Endothelial cell of umbilical vein (primary cell): ENCODE measurements at regions not wholly inside any gene's neighbourhood (a gene's known extent, or its start where the extent isn't known, plus 50 kb on each side); places are given as distances from the start of the nearest gene placed in this dataset.

Experiments
- BruUV-seq: library from RNA; stranded (reverse); fragments of 400-500 nt; replicated peaks from 2 replicates; lab custom pipeline; 2021; lab: Mats Ljungman, UMichigan
- CTCF ChIA-PET: fragments of 300-600, 350-600 bp; sonication (Branson Sonifier 250); formaldehyde crosslinking; loops from one replicate; lab custom pipeline; 2021; ENCODE audit warnings: antibody characterized with exemption, inconsistent platforms; lab: Charles Lee
- POLR2A ChIA-PET: fragments of 300-600, 350-600 bp; sonication (Branson Sonifier 250); formaldehyde crosslinking; loops from one replicate; lab custom pipeline; 2021; ENCODE audit warnings: antibody characterized with exemption, inconsistent platforms; lab: Charles Lee
- DNase-seq: peaks from one replicate; pipeline ENCODE4 v3.0.0-alpha.2; 2011; ENCODE audit warnings: low read depth, low spot score
- FAIRE-seq: peaks from 2 replicates; lab custom pipeline; 2011; peaks lifted over from hg19 to GRCh38; lab: Jason Lieb, UNC
- H2AFZ ChIP-seq: 2 replicates; pipeline ENCODE4 v1.6.0; 2012; ENCODE audit warnings: low read depth, low read length, control low read depth, inconsistent platforms
- H3K27ac ChIP-seq: 2 replicates; pipeline ENCODE4 v1.5.1; 2011; ENCODE audit warnings: low read depth, mild to moderate bottlenecking, control low read depth, low read length, moderate library complexity; ENCODE audit not compliant: insufficient read depth
- H3K27me3 ChIP-seq, 2 experiments: 2 replicates each; pipeline versions ENCODE4 v1.6.0 to v1.6.1; 2011; ENCODE audit warnings: low read length in 2 of 2, mixed read lengths in 1 of 2; ENCODE audit not compliant: control insufficient read depth in 2 of 2, insufficient read depth in 2 of 2
- H3K36me3 ChIP-seq, 2 experiments: 2 replicates in 1 of 2; 3 replicates in 1 of 2; pipeline ENCODE4 v1.5.1; 2011; ENCODE audit warnings: low read length in 2 of 2, mild to moderate bottlenecking in 1 of 2, moderate library complexity in 1 of 2; ENCODE audit not compliant: control insufficient read depth in 2 of 2, insufficient read depth in 2 of 2; ENCODE audit errors: extremely low read depth in 1 of 2
- H3K4me1 ChIP-seq: 3 replicates; pipeline ENCODE4 v1.5.1; 2011; ENCODE audit warnings: mild to moderate bottlenecking, low read length; ENCODE audit not compliant: control insufficient read depth, insufficient read depth; ENCODE audit errors: extremely low read depth
- H3K4me2 ChIP-seq: 2 replicates; pipeline ENCODE4 v1.6.1; 2011; ENCODE audit warnings: low read length, control low read depth, mixed read lengths; ENCODE audit not compliant: insufficient read depth
- H3K4me3 ChIP-seq, 3 experiments: fragments of 200-600 bp in 1 of 3; sonication (generic), shearing (Covaris generic) in 1 of 3; replicated peaks in 1 of 3; 2 replicates each; pipeline ENCODE4 v1.5.1; 2011 to 2016; ENCODE audit warnings: control low read depth in 3 of 3, low read length in 3 of 3, mild to moderate bottlenecking in 2 of 3, inconsistent platforms in 1 of 3, low read depth in 1 of 3, moderate library complexity in 1 of 3; ENCODE audit not compliant: insufficient read depth in 1 of 3
- H3K79me2 ChIP-seq: 2 replicates; pipeline ENCODE4 v1.6.0; 2012; ENCODE audit warnings: low read length, inconsistent platforms; ENCODE audit not compliant: control insufficient read depth, insufficient read depth
- H3K9ac ChIP-seq: replicated peaks from 2 replicates; pipeline ENCODE3; 2011; ENCODE audit warnings: low read length, control low read depth; ENCODE audit not compliant: insufficient read depth; ENCODE audit errors: extremely low read depth
- H3K9me1 ChIP-seq: replicated peaks from 3 replicates; pipeline ENCODE4 v1.6.0; 2011; ENCODE audit warnings: mild to moderate bottlenecking, low read length; ENCODE audit not compliant: control insufficient read depth, insufficient read depth; ENCODE audit errors: extremely low read depth
- H3K9me3 ChIP-seq: replicated peaks from 2 replicates; pipeline ENCODE4 v1.5.1; 2012; ENCODE audit warnings: low read length, inconsistent platforms; ENCODE audit not compliant: control insufficient read depth, insufficient read depth
- H4K20me1 ChIP-seq: replicated peaks from 2 replicates; pipeline ENCODE3; 2011; ENCODE audit warnings: mild to moderate bottlenecking, low read length; ENCODE audit not compliant: control insufficient read depth, insufficient read depth; ENCODE audit errors: extremely low read depth
- EZH2 ChIP-seq: IDR thresholded peaks from 2 replicates; pipeline ENCODE4 v1.6.1; 2012; ENCODE audit warnings: borderline replicate concordance, low read depth, mild to moderate bottlenecking, moderate library complexity, low read length, inconsistent platforms; ENCODE audit not compliant: severe bottlenecking
- FOS ChIP-seq: IDR thresholded peaks from 2 replicates; pipeline ENCODE4 v1.6.1; 2011; ENCODE audit warnings: mild to moderate bottlenecking, low read length, moderate library complexity, borderline replicate concordance; ENCODE audit not compliant: insufficient read depth
- GATA2 ChIP-seq: IDR thresholded peaks from 2 replicates; pipeline ENCODE4 v1.7.0; 2011; ENCODE audit warnings: low read depth, mild to moderate bottlenecking, moderate library complexity, mixed read lengths, low read length; ENCODE audit not compliant: insufficient read length, insufficient read depth
- JUN ChIP-seq: IDR thresholded peaks from 2 replicates; pipeline ENCODE4 v1.6.1; 2011; ENCODE audit warnings: borderline replicate concordance, low read depth; ENCODE audit not compliant: insufficient read length, insufficient read depth
- MYC ChIP-seq: IDR thresholded peaks from one replicate; pipeline ENCODE4 v1.6.1; 2011; ENCODE audit warnings: mild to moderate bottlenecking, low read depth, low read length
- POLR2A ChIP-seq: IDR thresholded peaks from 2 replicates; pipeline ENCODE4 v1.6.1; 2012; ENCODE audit warnings: low read depth, mild to moderate bottlenecking, control low read depth, low read length
- POLR2AphosphoS5 ChIP-seq: IDR thresholded peaks from 2 replicates; pipeline ENCODE4 v1.6.1; 2012; ENCODE audit warnings: low read depth, mild to moderate bottlenecking, control low read depth, low read length, moderate library complexity; ENCODE audit not compliant: insufficient read depth
- dilution Hi-C: fragments of 300-500 bp; cut with MboI; formaldehyde crosslinking; loops from one replicate; pipeline ENCODE4 v1.15.0; 2019; ENCODE audit warnings: low sequenced_read_pairs; ENCODE audit not compliant: extremely low pct_ligation_motif_present
- intact Hi-C: fragments of 100-400 bp; cut with micrococcal nuclease; formaldehyde crosslinking; loops from one replicate; pipeline ENCODE4 v1.10.0; 2022
- TF ChIP-seq, protein P1 (sequence below): IDR thresholded peaks from 2 replicates; pipeline ENCODE4 v1.6.1; 2011; ENCODE audit not compliant: insufficient read depth, insufficient read length
- TF ChIP-seq, protein P2 (sequence below), 2 donors: IDR thresholded peaks; 1 replicate in 1 of 2; 2 replicates in 1 of 2; pipeline ENCODE4 v1.5.1; 2011; ENCODE audit warnings: low read length in 2 of 2, mild to moderate bottlenecking in 2 of 2, moderate library complexity in 2 of 2, control low read depth in 1 of 2, inconsistent platforms in 1 of 2, low read depth in 1 of 2; ENCODE audit not compliant: insufficient read depth in 1 of 2; ENCODE audit errors: extremely low read depth in 1 of 2

DNA sequence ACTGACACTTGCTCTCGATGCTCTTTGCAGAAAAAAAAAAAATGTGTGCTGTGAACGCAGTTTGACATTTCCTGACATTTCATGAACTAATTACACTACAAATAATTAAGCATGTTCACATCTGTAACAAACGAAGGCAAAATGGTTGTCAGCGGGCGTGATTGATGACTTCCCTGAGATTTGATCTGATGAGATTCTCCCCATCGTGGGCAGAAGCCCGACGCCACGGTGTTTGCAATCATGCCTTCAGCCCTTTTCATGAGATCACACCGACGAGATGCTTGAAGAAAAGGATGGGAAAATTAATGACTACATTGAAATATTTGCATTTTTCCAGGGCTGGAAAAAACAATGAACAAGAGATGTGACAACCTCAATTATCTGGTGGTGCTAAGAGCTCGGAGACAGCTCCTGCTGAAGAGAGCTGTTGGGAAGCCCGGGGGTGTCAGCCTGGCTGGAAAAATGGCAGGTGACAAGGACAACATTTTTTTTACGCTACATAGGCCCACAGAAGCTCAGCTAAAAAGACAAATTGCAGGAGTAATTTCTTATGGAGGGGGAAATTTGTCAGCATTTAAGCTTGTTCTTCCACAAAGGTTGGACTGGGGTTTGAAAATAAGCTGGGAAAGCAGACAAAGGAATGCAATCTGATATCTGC, 259.4 kb upstream of the IRX3 start:
- no TSS peak for BruUV-seq
- dilution Hi-C loops (no loop called here), intact Hi-C loops (no loop called here)
- no peaks in the 10 kb centered on the region for H3K9me3 ChIP-seq
- no peaks in the 10 kb centered on the region for H3K79me2 ChIP-seq
- H3K4me2 ChIP-seq = no peak overlapping the region
- H3K4me1 ChIP-seq = no peaks in the 10 kb centered on the region
- H3K36me3 ChIP-seq = no peaks in the 10 kb centered on the region
- ChIA-PET POLR2A (no interaction called here), CTCF (no interaction called here)
- no peak for FAIRE-seq
- DNase-seq = no peak
- H3K27ac ChIP-seq = no peak overlapping the region
- H3K4me3 ChIP-seq = no peak overlapping the region
- H3K9ac ChIP-seq = no peak overlapping the region
- no peaks in the 10 kb centered on the region for H3K9me1 ChIP-seq
- no peaks in the 10 kb centered on the region for H4K20me1 ChIP-seq
- no peak overlapping the region for H2AFZ ChIP-seq
- H3K27me3 ChIP-seq = no peaks in the 10 kb centered on the region
- TF ChIP-seq GATA2 = no peak
- TF ChIP-seq MYC = no peak
- no peak for TF ChIP-seq JUN
- TF ChIP-seq POLR2A = no peak
- no peak for TF ChIP-seq EZH2
- TF ChIP-seq POLR2AphosphoS5 = no peak
- TF ChIP-seq, protein P1, sequence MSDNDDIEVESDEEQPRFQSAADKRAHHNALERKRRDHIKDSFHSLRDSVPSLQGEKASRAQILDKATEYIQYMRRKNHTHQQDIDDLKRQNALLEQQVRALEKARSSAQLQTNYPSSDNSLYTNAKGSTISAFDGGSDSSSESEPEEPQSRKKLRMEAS = no peak
- TF ChIP-seq, protein P2, sequence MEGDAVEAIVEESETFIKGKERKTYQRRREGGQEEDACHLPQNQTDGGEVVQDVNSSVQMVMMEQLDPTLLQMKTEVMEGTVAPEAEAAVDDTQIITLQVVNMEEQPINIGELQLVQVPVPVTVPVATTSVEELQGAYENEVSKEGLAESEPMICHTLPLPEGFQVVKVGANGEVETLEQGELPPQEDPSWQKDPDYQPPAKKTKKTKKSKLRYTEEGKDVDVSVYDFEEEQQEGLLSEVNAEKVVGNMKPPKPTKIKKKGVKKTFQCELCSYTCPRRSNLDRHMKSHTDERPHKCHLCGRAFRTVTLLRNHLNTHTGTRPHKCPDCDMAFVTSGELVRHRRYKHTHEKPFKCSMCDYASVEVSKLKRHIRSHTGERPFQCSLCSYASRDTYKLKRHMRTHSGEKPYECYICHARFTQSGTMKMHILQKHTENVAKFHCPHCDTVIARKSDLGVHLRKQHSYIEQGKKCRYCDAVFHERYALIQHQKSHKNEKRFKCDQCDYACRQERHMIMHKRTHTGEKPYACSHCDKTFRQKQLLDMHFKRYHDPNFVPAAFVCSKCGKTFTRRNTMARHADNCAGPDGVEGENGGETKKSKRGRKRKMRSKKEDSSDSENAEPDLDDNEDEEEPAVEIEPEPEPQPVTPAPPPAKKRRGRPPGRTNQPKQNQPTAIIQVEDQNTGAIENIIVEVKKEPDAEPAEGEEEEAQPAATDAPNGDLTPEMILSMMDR (IDR thresholded peaks at IDR 0.05; ENCODE audit: extremely low read depth in 1 of 2, insufficient read depth in 1 of 2, low read depth in 1 of 2, low read length in 2 of 2) = no peak
- no peak for TF ChIP-seq FOS
